Peyer's patch (tissue), 4 donors: ENCODE measurements at regions not wholly inside any gene's neighbourhood (a gene's known extent, or its start where the extent isn't known, plus 50 kb on each side); places are given as distances from the start of the nearest gene placed in this dataset.

Experiments
- POLR2A ChIP-seq, 2 donors: fragments of 450-650 bp; IDR thresholded peaks; one replicate each; pipeline ENCODE4 v1.5.1; 2017; ENCODE audit warnings: antibody characterized with exemption in 2 of 2, mild to moderate bottlenecking in 2 of 2, moderate library complexity in 2 of 2
- TF ChIP-seq, protein P1 (sequence below), 6 experiments: fragments of 450-650 bp in 4 of 6; fragments of 200-600 bp in 2 of 6; sonication (generic) in 1 of 6; IDR thresholded peaks; one replicate each; pipeline ENCODE4 v1.5.1; 2017 to 2019; ENCODE audit warnings: antibody characterized with exemption in 6 of 6, mild to moderate bottlenecking in 3 of 6, moderate library complexity in 1 of 6

DNA sequence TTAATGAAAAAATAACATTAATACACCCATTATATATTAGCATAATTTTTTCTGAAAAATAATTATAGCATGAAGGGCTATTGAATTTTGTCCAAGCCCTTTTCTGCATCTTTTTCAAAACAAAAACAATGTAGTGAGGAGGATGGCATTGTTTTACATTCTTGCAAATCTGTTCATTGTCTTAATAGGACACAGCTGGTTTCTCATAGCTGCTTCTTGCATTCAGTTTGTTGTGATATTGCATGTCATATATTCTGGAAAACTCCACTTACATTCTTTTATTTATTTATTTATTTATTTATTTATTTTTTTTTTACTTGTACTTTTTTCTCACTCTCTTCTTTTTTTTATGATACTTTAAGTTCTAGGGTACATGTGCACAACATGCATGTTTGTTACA is 107.4 kb downstream of the NR1D2 start:
- TF ChIP-seq, protein P1, sequence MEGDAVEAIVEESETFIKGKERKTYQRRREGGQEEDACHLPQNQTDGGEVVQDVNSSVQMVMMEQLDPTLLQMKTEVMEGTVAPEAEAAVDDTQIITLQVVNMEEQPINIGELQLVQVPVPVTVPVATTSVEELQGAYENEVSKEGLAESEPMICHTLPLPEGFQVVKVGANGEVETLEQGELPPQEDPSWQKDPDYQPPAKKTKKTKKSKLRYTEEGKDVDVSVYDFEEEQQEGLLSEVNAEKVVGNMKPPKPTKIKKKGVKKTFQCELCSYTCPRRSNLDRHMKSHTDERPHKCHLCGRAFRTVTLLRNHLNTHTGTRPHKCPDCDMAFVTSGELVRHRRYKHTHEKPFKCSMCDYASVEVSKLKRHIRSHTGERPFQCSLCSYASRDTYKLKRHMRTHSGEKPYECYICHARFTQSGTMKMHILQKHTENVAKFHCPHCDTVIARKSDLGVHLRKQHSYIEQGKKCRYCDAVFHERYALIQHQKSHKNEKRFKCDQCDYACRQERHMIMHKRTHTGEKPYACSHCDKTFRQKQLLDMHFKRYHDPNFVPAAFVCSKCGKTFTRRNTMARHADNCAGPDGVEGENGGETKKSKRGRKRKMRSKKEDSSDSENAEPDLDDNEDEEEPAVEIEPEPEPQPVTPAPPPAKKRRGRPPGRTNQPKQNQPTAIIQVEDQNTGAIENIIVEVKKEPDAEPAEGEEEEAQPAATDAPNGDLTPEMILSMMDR (IDR thresholded peaks at IDR 0.05): no peak
- no peak for TF ChIP-seq POLR2A (IDR thresholded peaks at IDR 0.05)
